ENCODE measurements at regions not wholly inside any gene's neighbourhood (a gene's known extent, or its start where the extent isn't known, plus 50 kb on each side); places are given as distances from the start of the nearest gene placed in this dataset.
A peak's percentile ranks its signal among the peaks of the same experiment; 100 is the strongest.

DNA sequence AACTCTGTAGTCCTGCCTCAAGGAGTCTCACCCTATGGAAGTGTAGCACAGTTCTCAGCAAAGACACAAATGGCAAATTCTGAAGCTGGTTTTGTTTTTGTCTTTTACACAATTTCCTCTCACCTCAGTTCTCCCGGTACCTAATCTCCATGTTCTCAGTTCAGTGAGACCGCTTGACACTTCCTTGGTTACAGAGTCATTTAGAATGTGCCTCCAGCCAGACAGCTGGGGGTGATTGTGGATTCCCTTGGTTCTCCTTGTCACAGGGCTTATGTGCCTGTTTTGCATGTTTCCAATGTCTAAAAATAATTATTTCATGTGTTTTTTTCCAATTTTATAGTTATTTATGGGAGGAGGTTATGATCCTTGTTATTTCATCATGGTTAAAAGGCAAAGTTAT, 379.5 kb upstream of the MAP2 start:
- Histone ChIP-seq H3K4me3 (no peak overlapping the region), H4K20me1 (replicated peaks; ENCODE audit: insufficient read depth) (no peaks in the 10 kb centered on the region)

More for the DNA sequence above, 379.5 kb upstream of the MAP2 start:
- H3K79me2 ChIP-seq (replicated peaks; ENCODE audit: insufficient read depth), result no peaks in the 10 kb centered on the region
- H3K36me3 Mint-ChIP-seq (ENCODE audit: low read depth), result no peaks in the 10 kb centered on the region
- H3K27me3 Mint-ChIP-seq (ENCODE audit: insufficient read depth, low read depth, poor library complexity), result no peaks in the 10 kb centered on the region
- H3K4me2 ChIP-seq, result no peak overlapping the region
- no peak overlapping the region for H3K27ac ChIP-seq (ENCODE audit: low read depth)
- H3K36me3 ChIP-seq (ENCODE audit: insufficient read depth), result no peaks in the 10 kb centered on the region
- DNase-seq (ENCODE audit: low spot score) (peak; percentile 24), ATAC-seq (no peak)
- no peaks in the 10 kb centered on the region for H3F3A ChIP-seq (replicated peaks; ENCODE audit: low read depth)
- H3K4me1 ChIP-seq (ENCODE audit: insufficient read depth), result no peaks in the 10 kb centered on the region
- H3K4me1 Mint-ChIP-seq, result peaks cover 6% of the 10 kb centered on the region; the same call in 2 of the 3 replicates
- no peak overlapping the region for H2AFZ ChIP-seq
- H3K27ac Mint-ChIP-seq, result no peak overlapping the region
- H3K9me3 Mint-ChIP-seq, result no peaks in the 10 kb centered on the region
- H3K4me3 Mint-ChIP-seq, result no peak overlapping the region
- no peaks in the 10 kb centered on the region for H3K9me2 ChIP-seq (ENCODE audit: insufficient read depth)
- TF ChIP-seq ZNF331 (CRISPR knock-in tag; IDR thresholded peaks at IDR 0.05; ENCODE audit: low read depth) (no peak), NANOG (IDR thresholded peaks at IDR 0.05; ENCODE audit: borderline replicate concordance) (no peak), STAT1 (IDR thresholded peaks at IDR 0.05; ENCODE audit: unreplicated experiment) (no peak), EZH2phosphoT487 (IDR thresholded peaks at IDR 0.05; ENCODE audit: unreplicated experiment) (no peak), JUNB (IDR thresholded peaks at IDR 0.05; ENCODE audit: unreplicated experiment) (no peak), ZNF114 (CRISPR knock-in tag; IDR thresholded peaks at IDR 0.05) (no peak), EZH2 (IDR thresholded peaks at IDR 0.05; ENCODE audit: low read depth, unreplicated experiment) (no peak), CREB1 (CRISPR knock-in tag; IDR thresholded peaks at IDR 0.05; ENCODE audit: low read depth) (no peak)
- TF ChIP-seq, protein P1, sequence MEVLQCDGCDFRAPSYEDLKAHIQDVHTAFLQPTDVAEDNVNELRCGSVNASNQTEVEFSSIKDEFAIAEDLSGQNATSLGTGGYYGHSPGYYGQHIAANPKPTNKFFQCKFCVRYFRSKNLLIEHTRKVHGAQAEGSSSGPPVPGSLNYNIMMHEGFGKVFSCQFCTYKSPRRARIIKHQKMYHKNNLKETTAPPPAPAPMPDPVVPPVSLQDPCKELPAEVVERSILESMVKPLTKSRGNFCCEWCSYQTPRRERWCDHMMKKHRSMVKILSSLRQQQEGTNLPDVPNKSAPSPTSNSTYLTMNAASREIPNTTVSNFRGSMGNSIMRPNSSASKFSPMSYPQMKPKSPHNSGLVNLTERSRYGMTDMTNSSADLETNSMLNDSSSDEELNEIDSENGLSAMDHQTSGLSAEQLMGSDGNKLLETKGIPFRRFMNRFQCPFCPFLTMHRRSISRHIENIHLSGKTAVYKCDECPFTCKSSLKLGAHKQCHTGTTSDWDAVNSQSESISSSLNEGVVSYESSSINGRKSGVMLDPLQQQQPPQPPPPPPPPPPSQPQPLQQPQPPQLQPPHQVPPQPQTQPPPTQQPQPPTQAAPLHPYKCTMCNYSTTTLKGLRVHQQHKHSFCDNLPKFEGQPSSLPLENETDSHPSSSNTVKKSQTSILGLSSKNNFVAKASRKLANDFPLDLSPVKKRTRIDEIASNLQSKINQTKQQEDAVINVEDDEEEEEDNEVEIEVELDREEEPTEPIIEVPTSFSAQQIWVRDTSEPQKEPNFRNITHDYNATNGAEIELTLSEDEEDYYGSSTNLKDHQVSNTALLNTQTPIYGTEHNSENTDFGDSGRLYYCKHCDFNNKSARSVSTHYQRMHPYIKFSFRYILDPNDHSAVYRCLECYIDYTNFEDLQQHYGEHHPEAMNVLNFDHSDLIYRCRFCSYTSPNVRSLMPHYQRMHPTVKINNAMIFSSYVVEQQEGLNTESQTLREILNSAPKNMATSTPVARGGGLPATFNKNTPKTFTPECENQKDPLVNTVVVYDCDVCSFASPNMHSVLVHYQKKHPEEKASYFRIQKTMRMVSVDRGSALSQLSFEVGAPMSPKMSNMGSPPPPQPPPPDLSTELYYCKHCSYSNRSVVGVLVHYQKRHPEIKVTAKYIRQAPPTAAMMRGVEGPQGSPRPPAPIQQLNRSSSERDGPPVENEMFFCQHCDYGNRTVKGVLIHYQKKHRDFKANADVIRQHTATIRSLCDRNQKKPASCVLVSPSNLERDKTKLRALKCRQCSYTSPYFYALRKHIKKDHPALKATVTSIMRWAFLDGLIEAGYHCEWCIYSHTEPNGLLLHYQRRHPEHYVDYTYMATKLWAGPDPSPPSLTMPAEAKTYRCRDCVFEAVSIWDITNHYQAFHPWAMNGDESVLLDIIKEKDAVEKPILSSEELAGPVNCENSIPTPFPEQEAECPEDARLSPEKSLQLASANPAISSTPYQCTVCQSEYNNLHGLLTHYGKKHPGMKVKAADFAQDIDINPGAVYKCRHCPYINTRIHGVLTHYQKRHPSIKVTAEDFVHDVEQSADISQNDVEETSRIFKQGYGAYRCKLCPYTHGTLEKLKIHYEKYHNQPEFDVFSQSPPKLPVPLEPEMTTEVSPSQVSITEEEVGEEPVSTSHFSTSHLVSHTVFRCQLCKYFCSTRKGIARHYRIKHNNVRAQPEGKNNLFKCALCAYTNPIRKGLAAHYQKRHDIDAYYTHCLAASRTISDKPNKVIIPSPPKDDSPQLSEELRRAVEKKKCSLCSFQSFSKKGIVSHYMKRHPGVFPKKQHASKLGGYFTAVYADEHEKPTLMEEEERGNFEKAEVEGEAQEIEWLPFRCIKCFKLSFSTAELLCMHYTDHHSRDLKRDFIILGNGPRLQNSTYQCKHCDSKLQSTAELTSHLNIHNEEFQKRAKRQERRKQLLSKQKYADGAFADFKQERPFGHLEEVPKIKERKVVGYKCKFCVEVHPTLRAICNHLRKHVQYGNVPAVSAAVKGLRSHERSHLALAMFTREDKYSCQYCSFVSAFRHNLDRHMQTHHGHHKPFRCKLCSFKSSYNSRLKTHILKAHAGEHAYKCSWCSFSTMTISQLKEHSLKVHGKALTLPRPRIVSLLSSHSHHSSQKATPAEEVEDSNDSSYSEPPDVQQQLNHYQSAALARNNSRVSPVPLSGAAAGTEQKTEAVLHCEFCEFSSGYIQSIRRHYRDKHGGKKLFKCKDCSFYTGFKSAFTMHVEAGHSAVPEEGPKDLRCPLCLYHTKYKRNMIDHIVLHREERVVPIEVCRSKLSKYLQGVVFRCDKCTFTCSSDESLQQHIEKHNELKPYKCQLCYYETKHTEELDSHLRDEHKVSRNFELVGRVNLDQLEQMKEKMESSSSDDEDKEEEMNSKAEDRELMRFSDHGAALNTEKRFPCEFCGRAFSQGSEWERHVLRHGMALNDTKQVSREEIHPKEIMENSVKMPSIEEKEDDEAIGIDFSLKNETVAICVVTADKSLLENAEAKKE (CRISPR knock-in tag; IDR thresholded peaks at IDR 0.05), result no peak
- TF ChIP-seq, protein P2, sequence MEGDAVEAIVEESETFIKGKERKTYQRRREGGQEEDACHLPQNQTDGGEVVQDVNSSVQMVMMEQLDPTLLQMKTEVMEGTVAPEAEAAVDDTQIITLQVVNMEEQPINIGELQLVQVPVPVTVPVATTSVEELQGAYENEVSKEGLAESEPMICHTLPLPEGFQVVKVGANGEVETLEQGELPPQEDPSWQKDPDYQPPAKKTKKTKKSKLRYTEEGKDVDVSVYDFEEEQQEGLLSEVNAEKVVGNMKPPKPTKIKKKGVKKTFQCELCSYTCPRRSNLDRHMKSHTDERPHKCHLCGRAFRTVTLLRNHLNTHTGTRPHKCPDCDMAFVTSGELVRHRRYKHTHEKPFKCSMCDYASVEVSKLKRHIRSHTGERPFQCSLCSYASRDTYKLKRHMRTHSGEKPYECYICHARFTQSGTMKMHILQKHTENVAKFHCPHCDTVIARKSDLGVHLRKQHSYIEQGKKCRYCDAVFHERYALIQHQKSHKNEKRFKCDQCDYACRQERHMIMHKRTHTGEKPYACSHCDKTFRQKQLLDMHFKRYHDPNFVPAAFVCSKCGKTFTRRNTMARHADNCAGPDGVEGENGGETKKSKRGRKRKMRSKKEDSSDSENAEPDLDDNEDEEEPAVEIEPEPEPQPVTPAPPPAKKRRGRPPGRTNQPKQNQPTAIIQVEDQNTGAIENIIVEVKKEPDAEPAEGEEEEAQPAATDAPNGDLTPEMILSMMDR (conservative IDR thresholded peaks at IDR 0.05; ENCODE audit: low read depth in 2 of 2), result no peak
- TF ChIP-seq, protein P3, sequence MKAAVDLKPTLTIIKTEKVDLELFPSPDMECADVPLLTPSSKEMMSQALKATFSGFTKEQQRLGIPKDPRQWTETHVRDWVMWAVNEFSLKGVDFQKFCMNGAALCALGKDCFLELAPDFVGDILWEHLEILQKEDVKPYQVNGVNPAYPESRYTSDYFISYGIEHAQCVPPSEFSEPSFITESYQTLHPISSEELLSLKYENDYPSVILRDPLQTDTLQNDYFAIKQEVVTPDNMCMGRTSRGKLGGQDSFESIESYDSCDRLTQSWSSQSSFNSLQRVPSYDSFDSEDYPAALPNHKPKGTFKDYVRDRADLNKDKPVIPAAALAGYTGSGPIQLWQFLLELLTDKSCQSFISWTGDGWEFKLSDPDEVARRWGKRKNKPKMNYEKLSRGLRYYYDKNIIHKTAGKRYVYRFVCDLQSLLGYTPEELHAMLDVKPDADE (IDR thresholded peaks at IDR 0.05), result no peak
- no peaks in the 10 kb centered on the region for H3K27me3 ChIP-seq (ENCODE audit: insufficient read depth)
